Heart left ventricle (tissue), 16 donors: ENCODE measurements at regions not wholly inside any gene's neighbourhood (a gene's known extent, or its start where the extent isn't known, plus 50 kb on each side); places are given as distances from the start of the nearest gene placed in this dataset.

ENCODE experiments used
- ATAC-seq, 4 donors: fragments of 200-7000 bp; cut with Tn5 transposase; one replicate each; pipeline ENCODE4 v1.9.1; 2020 to 2022; ENCODE audit warnings: moderate library complexity in 4 of 4, mild to moderate bottlenecking in 3 of 4, moderate number of reproducible peaks in 1 of 4
- DNase-seq, 5 donors: peaks; one replicate each; pipeline ENCODE4 v3.0.0-alpha.2; 2020
- H3K27ac ChIP-seq, 12 donors: fragments of 200-600 bp; sonication (generic) in 4 of 12; one replicate each; pipeline versions ENCODE4 v1.5.0 to v1.8.0; 2016 to 2022; ENCODE audit warnings: mild to moderate bottlenecking in 2 of 12
- H3K27me3 ChIP-seq, 9 donors: fragments of 200-600 bp; sonication (generic) in 2 of 9; one replicate each; pipeline versions ENCODE4 v1.5.1 to v1.8.0; 2016 to 2022; ENCODE audit warnings: mild to moderate bottlenecking in 3 of 9
- H3K36me3 ChIP-seq, 9 donors: fragments of 200-600 bp; sonication (generic) in 2 of 9; one replicate each; pipeline versions ENCODE4 v1.5.0 to v1.8.0; 2018 to 2022; ENCODE audit warnings: mild to moderate bottlenecking in 2 of 9
- H3K4me1 ChIP-seq, 12 donors: fragments of 200-600 bp; sonication (generic) in 4 of 12; one replicate each; pipeline versions ENCODE4 v1.5.0 to v1.8.0; 2016 to 2022; ENCODE audit warnings: mild to moderate bottlenecking in 3 of 12
- H3K4me3 ChIP-seq, 12 donors: fragments of 200-600 bp; sonication (generic) in 4 of 12; one replicate each; pipeline versions ENCODE4 v1.5.0 to v1.8.0; 2017 to 2022; ENCODE audit warnings: mild to moderate bottlenecking in 9 of 12, moderate library complexity in 4 of 12
- H3K9me3 ChIP-seq, 12 donors: fragments of 200-600 bp; sonication (generic) in 4 of 12; one replicate each; pipeline versions ENCODE4 v1.5.0 to v1.8.0; 2016 to 2022; ENCODE audit warnings: mild to moderate bottlenecking in 1 of 12
- POLR2A ChIP-seq, 2 donors: fragments of 450-650 bp; IDR thresholded peaks; one replicate each; pipeline ENCODE4 v1.6.1; 2017; ENCODE audit warnings: antibody characterized with exemption in 2 of 2, mild to moderate bottlenecking in 2 of 2, moderate library complexity in 2 of 2
- WGBS, 4 donors: extraction: QIAGEN DNeasy Blood & Tissue Kit in 2 of 4; methylation state at CpG; one replicate each; pipeline versions ENCODE4 v1.1.5 to v1.1.7; 2013 to 2018; 5-methylcytosine and 5-hydroxymethylcytosine counted together
- intact Hi-C, 10 donors: fragments of 100-400 bp; cut with DNase I; formaldehyde crosslinking; loops; one replicate each; pipeline versions ENCODE4 v1.11.1 to v1.14.2; 2022
- TF ChIP-seq, protein P1 (sequence below), 12 donors: fragments of 200-600 bp; sonication (generic) in 4 of 12; IDR thresholded peaks; one replicate each; pipeline versions ENCODE4 v1.5.0 to v1.8.0; 2018 to 2022; ENCODE audit warnings: antibody characterized with exemption in 12 of 12, mild to moderate bottlenecking in 5 of 12
- donor health status: ischemic (EF 13 %, LVEDD 7.1; RV severe dilation, severe dysfunction).
- donor health status: healthy with polysubstance abuse.
- donor health status: DM: no; HTN: yes; CAD: no.
- donor health status: DM: no; HTN: no; CAD: no.
- donor health status: ischemic (EF 25% LVEDD 6.9; RV normal size, moderate dysfunction).
- donor health status: ischemic (EF 25% LVEDD 5.7; RV mildly dilated, moderate dysfunction).
- donor health status: healthy.
- donor health status: DM: yes; HTN: yes; CAD: no.
- donor health status: ischemic (EF 35%, LVEDD 5.7; RV mildly dilated, moderate dysfunction).
- donor health status: nonischemic (EF 11% LVEDD 7.7; RV severe dilation, severe dysfunction).
- donor health status: DM: yes; HTN: yes; CAD: no.
- donor health status: PGD.
- donor health status: ischemic (EF 29% LVEDD 5.4; RV normal size, mild dysfunction).
- donor health status: nonischemic (EF 23%, LVEDD 6.1; RV moderate dilation, normal function).

DNA sequence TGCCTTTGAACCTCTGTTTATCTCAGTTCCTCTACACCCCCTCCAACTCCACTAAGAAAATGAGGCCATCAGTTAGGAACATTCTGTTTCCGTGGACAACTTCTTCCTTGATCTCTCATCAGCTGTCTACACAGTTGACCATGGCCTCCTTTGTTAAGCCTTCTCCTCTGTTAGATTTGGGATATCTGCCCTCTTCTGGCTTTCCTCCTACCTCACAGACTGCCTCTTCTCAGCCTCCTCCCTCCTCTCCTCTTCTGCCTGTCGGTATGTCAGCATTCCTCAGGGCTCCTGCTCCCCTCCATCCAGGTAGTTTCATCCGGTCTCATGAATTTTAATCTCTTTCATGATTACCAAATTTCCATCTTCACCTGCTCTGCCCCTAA lies 454.9 kb downstream of the FOXO1 start:
- Histone ChIP-seq H3K4me3 (no peak overlapping the region), H3K36me3 (no peaks in the 10 kb centered on the region), H3K4me1 (peaks cover 0 to 10% (median 0%) of the 10 kb centered on the region in 12 donors), H3K9me3 (no peaks in the 10 kb centered on the region), H3K27ac (no peak overlapping the region), H3K27me3 (no peaks in the 10 kb centered on the region)
- ATAC-seq (no peak), DNase-seq (no peak)
- 83 to 88% (median 84%) methylated on average over 3 of the region's 3 CpGs for whole genome bisulfite sequencing, 4 donors
- no peak for TF ChIP-seq POLR2A (IDR thresholded peaks at IDR 0.05)
- TF ChIP-seq, protein P1, sequence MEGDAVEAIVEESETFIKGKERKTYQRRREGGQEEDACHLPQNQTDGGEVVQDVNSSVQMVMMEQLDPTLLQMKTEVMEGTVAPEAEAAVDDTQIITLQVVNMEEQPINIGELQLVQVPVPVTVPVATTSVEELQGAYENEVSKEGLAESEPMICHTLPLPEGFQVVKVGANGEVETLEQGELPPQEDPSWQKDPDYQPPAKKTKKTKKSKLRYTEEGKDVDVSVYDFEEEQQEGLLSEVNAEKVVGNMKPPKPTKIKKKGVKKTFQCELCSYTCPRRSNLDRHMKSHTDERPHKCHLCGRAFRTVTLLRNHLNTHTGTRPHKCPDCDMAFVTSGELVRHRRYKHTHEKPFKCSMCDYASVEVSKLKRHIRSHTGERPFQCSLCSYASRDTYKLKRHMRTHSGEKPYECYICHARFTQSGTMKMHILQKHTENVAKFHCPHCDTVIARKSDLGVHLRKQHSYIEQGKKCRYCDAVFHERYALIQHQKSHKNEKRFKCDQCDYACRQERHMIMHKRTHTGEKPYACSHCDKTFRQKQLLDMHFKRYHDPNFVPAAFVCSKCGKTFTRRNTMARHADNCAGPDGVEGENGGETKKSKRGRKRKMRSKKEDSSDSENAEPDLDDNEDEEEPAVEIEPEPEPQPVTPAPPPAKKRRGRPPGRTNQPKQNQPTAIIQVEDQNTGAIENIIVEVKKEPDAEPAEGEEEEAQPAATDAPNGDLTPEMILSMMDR (IDR thresholded peaks at IDR 0.05) = no peak
- intact Hi-C loops = no loop called here

DNA sequence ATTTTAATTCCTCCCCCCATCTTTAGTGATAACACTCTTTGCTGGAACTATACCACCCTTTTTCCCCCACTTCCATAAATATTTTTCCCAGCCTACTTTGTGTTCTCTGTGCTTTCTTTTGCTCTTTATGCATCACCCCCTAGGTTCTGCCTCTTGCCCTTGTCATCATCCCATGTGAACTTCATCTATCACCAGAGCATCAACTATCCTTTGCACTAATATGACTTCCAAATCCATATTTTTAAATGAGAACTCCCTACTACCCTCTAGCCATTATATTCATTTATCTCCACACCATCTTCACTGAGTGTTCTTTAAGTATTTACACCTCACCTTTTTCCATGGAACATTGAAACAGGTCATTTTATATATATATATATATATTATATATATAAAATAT lies 452.7 kb downstream of the FOXO1 start:
- TF ChIP-seq POLR2A (IDR thresholded peaks at IDR 0.05) = no peak
- TF ChIP-seq, protein P1 (IDR thresholded peaks at IDR 0.05) = no peak
- H3K36me3 ChIP-seq = no peaks in the 10 kb centered on the region
- H3K9me3 ChIP-seq = no peaks in the 10 kb centered on the region
- no peak overlapping the region for H3K27ac ChIP-seq
- intact Hi-C loops = no loop called here
- ATAC-seq (no peak), DNase-seq (no peak)
- no peak overlapping the region for H3K4me3 ChIP-seq
- H3K27me3 ChIP-seq = no peaks in the 10 kb centered on the region
- H3K4me1 ChIP-seq = no peaks in the 10 kb centered on the region

DNA sequence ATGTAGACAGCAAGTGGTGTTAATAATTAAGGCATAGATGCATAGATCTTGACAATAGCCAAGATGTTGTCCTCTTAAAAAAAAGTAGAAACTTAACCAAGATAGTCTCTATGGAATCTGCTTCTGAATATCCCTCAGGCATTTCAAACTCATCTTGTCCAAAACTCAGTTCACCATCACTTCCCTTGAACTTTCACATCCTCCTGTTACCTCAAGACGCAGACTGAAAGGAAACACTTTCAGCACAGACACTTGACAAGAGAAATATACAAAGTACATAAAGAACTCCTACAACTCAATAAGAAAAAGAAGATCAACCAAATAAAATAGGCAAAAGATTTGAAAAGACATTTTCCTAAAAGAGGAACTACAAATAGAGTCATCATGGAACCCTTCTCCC lies 451.1 kb downstream of the FOXO1 start:
- ATAC-seq (no peak), DNase-seq (no peak)
- no peak overlapping the region for H3K4me3 ChIP-seq
- H3K27me3 ChIP-seq = no peaks in the 10 kb centered on the region
- TF ChIP-seq POLR2A (IDR thresholded peaks at IDR 0.05) = no peak
- TF ChIP-seq, protein P1 (IDR thresholded peaks at IDR 0.05) = no peak
- WGBS, 4 donors = 82 to 86% (median 84%) methylated on average over 1 of the region's 1 CpG
- peaks cover 0 to under 1% (median 0%) of the 10 kb centered on the region in 12 donors for H3K4me1 ChIP-seq
- no peak overlapping the region for H3K27ac ChIP-seq
- H3K9me3 ChIP-seq = no peaks in the 10 kb centered on the region
- H3K36me3 ChIP-seq = no peaks in the 10 kb centered on the region
- intact Hi-C loops = no loop called here

DNA sequence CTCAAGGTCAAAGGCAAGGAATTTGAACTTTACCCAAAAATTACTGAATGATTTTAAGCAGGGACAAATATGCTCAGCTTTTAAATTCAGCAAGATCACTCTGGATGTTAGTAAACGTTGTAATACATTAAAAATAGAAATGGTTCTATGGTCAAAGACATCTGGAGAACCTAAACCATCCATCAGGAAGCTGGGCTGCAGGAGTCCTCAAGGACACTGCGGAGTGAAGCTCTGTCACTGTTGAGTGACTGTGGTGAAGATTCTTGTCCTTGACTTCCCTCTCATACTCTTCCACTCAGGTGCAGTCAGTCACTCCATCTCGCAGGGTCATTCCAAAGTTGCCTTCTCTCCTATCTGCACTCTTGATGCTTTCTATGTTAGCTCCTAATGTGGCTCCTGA lies 450.7 kb downstream of the FOXO1 start:
- Histone ChIP-seq H3K27me3 (no peaks in the 10 kb centered on the region), H3K4me1 (peaks cover 0 to 5% (median 0%) of the 10 kb centered on the region in 12 donors), H3K4me3 (no peak overlapping the region), H3K36me3 (no peaks in the 10 kb centered on the region), H3K27ac (no peak overlapping the region), H3K9me3 (no peaks in the 10 kb centered on the region)
- ATAC-seq (peak in 1 of 4 donors; percentile 35), DNase-seq (no peak)
- TF ChIP-seq POLR2A (IDR thresholded peaks at IDR 0.05) = no peak
- TF ChIP-seq, protein P1 (IDR thresholded peaks at IDR 0.05) = no peak
- 70 to 73% (median 72%) methylated on average over 3 of the region's 3 CpGs for WGBS, 4 donors
- intact Hi-C loops = no loop called here
